22Rv1 (cell line): ENCODE measurements at regions not wholly inside any gene's neighbourhood (a gene's known extent, or its start where the extent isn't known, plus 50 kb on each side); places are given as distances from the start of the nearest gene placed in this dataset.

Experiments
- CTCF ChIP-seq: fragments of 450-650 bp; IDR thresholded peaks from 2 replicates; pipeline ENCODE4 v1.5.1; 2017; ENCODE audit warnings: mild to moderate bottlenecking
- ZFX ChIP-seq: fragments of 450-650 bp; IDR thresholded peaks from 2 replicates; pipeline ENCODE4 v1.6.1; 2017; ENCODE audit warnings: antibody characterized with exemption, borderline replicate concordance

GRCh38 chr6:14814016-14814415, 431.9 kb upstream of the JARID2 start:
- TF ChIP-seq CTCF = no peak
- TF ChIP-seq ZFX = no peak
